RCC 7860 (cell line): ENCODE measurements at regions not wholly inside any gene's neighbourhood (a gene's known extent, or its start where the extent isn't known, plus 50 kb on each side); places are given as distances from the start of the nearest gene placed in this dataset.
"Not testable (repeated sequence)": the region's sequence is repeated elsewhere in the genome, so short reads cannot be mapped to it uniquely, and the experiment has no call there.

ENCODE experiments used
- DNase-seq: peaks from one replicate; pipeline ENCODE4 v3.0.0-alpha.2; 2015; ENCODE audit warnings: low spot score
- FAIRE-seq: peaks from 2 replicates; lab custom pipeline; 2012; peaks lifted over from hg19 to GRCh38; lab: Jason Lieb, UNC

GRCh38 chr10:20415684-20416083, 481.4 kb downstream of the NEBL start:
- DNase-seq (no peak), FAIRE-seq (no peak)

- no peak for FAIRE-seq
- DNase-seq = no peak
Observed at GRCh38 chr10:20407357-20407756, 489.8 kb downstream of the NEBL start.

- FAIRE-seq = no peak
Observed at GRCh38 chr10:20406281-20407104, 490.6 kb downstream of the NEBL start.

GRCh38 chr10:20405761-20406160, 491.4 kb downstream of the NEBL start:
- FAIRE-seq = no peak
- no peak for DNase-seq

More at GRCh38 chr10:20406281-20407104, 490.6 kb downstream of the NEBL start:
- DNase-seq = no peak

- FAIRE-seq (no peak), DNase-seq (no peak)
Observed at GRCh38 chr10:20405050-20405449, 492.1 kb downstream of the NEBL start.

- FAIRE-seq (no peak), DNase-seq (no peak)
Observed at GRCh38 chr10:20399772-20400171, 497.3 kb downstream of the NEBL start.

- FAIRE-seq = no peak
- no peak for DNase-seq
Observed at GRCh38 chr10:20396701-20397100, 500.4 kb downstream of the NEBL start.

- DNase-seq (no peak), FAIRE-seq (no peak)
Observed at GRCh38 chr10:20396205-20396604, 500.9 kb downstream of the NEBL start.

GRCh38 chr10:20391629-20392028, 505.5 kb downstream of the NEBL start:
- FAIRE-seq (no peak), DNase-seq (no peak)

GRCh38 chr10:20381761-20382160, 515.4 kb downstream of the NEBL start:
- DNase-seq (no peak), FAIRE-seq (no peak)

GRCh38 chr10:20380401-20380800, 516.7 kb downstream of the NEBL start:
- FAIRE-seq (no peak), DNase-seq (no peak)

- FAIRE-seq (no peak), DNase-seq (no peak)
Observed at GRCh38 chr10:20372748-20373147, 524.4 kb downstream of the NEBL start.

- not testable (repeated sequence) for FAIRE-seq, DNase-seq
Observed at GRCh38 chr10:20370977-20371533, 526.1 kb downstream of the NEBL start.

- DNase-seq (no peak), FAIRE-seq (no peak)
Observed at GRCh38 chr10:20369863-20370736, 527.0 kb downstream of the NEBL start.

- DNase-seq (no peak), FAIRE-seq (no peak)
Observed at GRCh38 chr10:20363684-20364083, 533.4 kb downstream of the NEBL start.

GRCh38 chr10:20355915-20356314, 539.7 kb downstream of the PLXDC2 start:
- DNase-seq (no peak), FAIRE-seq (no peak)

GRCh38 chr10:20355011-20355410, 538.8 kb downstream of the PLXDC2 start:
- DNase-seq = no peak
- FAIRE-seq = no peak

GRCh38 chr10:20354166-20354565, 537.9 kb downstream of the PLXDC2 start:
- no peak for DNase-seq
- no peak for FAIRE-seq

- no peak for DNase-seq
- no peak for FAIRE-seq
Observed at GRCh38 chr10:20350509-20350908, 534.3 kb downstream of the PLXDC2 start.

- FAIRE-seq = no peak
- DNase-seq = no peak
Observed at GRCh38 chr10:20343036-20343435, 526.8 kb downstream of the PLXDC2 start.
